AML-193 (cell line): ENCODE measurements at regions not wholly inside any gene's neighbourhood (a gene's known extent, or its start where the extent isn't known, plus 50 kb on each side); places are given as distances from the start of the nearest gene placed in this dataset.

Experiments used
- DNase-seq, 2 experiments: peaks; one replicate each; lab custom pipeline; 2025; lab: John Stamatoyannopoulos, UW

DNA sequence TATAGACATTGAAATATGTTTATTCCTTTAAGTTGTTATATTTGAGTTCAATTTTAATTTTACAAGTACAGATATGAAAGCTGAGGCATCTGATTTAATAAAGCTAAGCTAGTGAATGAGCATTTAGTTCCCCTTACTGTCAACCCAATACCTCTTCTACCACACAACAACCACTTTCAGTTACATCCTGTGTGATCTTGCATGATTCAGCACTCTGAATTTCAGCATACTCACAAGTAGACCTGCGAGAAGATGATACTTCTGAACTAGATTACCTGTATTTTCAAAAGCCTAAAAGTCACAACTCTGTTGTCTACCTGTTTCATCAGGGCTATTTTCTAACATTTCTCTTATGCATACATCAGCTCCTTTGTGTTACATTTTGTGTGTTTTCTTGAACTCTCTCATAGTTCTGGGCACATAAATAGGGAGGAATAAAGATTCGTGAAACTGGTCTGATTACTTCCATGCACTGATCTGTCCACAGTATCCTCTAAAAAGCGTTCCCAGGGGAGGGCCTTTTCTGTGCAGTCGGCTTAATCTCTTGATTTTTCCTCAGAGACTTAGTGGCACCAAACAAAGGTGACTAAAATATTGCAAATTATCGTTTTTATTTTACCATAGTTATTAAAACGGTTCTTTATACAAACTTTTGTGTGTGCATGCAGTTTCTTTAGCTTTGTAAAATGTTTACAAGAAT lies 2025.5 kb upstream of the NUDT12 start:
- DNase-seq, result no peak

DNA sequence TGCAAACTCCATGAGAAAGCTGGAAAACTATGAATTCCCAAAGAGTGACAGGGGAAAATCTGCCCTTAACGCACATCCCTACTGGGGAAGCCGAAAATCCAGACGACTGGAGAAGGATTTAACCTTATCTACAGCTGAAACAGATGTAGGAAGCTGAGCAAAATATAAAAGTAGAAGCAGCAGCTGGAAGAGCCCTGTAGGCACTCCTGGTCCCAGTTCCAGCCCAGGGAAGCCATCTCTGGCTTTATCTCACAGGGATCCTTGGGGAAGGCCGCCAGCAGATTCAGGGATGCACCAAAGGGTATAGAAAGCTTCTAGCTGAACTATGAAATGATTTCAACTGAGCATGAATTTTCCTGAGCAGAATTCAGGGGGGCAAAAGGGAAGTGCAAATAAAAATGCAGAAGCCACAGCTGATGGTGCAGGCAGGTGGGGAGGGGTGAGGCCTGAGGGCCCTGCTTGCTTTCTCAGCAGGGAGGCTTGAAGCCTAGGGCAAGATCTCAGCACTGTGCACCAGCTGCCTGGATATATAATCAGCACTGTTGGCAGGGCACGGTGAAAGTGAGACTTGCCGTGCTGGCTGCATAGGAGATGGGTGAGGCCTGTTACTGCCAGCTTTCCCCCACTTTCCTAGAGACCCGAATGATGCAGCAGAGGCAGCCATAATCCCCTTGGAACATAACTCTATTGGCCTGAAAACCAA lies 2019.5 kb upstream of the NUDT12 start:
- DNase-seq, result no peak

DNA sequence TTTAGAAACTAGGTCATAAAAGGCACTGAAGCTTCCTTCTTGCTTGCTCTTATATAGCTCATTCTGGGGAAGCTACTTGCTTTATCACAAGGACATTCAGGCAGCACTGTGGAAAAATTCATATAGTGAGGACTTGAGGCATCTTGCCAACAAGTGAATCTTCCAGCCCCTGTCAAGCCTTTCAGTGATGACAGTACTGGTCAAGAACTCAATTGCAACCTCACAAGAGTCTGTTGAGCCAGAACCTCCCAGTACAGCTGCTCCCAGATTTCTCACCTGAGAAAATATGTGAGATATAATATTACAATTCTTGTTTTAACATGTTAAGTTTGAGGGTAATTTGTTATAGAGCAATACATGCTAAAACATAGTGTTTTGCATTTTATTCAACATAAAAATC lies 2011.0 kb upstream of the NUDT12 start:
- DNase-seq, result no peak

- no peak for DNase-seq
These were observed 2002.9 kb upstream of the NUDT12 start for GRCh38 chr5:105565531-105565930.

DNA sequence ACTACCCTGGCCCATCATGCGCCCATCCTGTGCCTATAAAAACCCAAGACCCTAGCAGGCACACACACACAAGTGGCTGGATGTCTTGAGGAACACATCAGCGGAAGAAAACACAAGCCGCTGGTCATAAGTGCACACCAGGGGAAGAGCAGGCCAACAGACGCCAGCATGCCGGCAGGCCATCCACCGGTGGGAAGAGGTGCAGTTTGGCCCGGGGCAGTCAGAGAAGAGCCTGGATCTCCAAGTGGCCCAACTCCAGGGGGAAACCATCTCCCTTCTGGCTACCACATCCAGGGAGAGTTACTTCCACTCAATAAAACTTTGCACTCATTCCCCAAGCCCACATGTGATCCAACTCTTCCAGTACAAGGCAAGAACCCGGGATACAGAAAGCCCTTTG lies 2001.3 kb upstream of the NUDT12 start:
- no peak for DNase-seq

GRCh38 chr5:105554568-105555169 lies 1992.1 kb upstream of the NUDT12 start:
- no peak for DNase-seq

DNA sequence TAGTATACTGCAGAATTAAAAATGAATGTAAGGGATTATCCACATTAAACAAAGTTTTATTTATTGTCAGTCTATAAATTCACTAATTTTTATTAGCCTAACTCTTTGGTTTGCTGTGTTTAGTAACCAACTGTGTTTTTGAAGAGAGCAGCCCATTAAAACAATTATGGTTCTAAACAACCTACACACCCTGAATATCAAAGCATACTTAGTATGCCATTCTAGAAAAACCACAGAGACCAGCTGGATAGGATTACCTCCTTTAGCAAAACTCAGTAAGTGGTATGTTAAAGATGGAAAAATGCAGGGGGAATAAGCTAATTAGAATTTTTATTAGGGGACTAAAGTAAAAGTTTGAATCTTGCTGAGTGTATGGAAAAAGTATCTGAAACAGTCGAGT lies 1981.7 kb upstream of the NUDT12 start:
- DNase-seq, result no peak

DNA sequence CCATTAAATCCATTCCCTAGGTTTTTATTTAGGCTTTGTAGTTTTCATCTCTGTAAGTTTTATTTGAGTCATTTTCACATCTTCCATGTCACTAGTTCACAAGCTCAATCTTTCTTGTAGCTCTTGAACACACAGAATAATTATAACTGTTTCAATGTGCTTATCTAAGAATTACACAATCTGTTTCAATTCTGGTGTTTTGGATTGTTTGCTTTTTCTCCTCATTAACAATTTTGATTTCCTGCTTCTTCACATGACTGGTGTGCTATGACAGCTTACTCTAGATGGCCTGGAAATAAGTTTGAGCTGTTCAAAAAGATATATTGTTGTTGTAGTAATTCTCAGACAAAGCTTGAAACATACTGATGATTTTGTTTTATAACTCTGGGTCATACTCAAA lies 1974.1 kb upstream of the NUDT12 start:
- no peak for DNase-seq

DNA sequence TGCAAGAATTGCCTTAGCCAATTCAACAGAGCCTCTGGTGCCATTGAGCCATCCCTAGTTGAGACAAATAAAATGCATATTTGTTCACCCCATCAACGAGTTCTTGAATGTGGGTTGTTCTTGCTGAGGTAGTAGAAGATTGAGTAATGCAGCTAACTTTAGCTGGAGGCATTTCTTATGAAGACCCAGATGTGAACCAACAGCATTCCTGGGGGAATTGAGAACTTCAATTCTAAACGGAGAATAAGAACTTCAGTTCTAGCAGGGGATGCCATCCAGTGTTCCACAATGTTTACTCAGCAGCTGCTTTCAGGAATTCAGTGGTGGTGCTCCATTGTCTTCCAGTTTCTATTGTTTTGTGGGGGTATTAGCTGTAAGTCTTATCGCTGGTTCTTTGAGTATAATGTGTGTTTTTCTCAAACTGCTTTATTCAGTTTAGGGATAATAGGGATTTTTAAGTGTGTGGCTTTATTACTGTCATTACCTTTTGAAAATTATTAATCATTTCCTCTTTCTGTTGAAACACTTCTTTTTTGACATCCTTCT lies 1968.2 kb upstream of the NUDT12 start:
- no peak for DNase-seq

- DNase-seq, result no peak
These were observed 1967.3 kb upstream of the NUDT12 start for GRCh38 chr5:105529851-105530250.

- no peak for DNase-seq
These were observed 1945.9 kb upstream of the NUDT12 start for GRCh38 chr5:105508519-105508918.

DNA sequence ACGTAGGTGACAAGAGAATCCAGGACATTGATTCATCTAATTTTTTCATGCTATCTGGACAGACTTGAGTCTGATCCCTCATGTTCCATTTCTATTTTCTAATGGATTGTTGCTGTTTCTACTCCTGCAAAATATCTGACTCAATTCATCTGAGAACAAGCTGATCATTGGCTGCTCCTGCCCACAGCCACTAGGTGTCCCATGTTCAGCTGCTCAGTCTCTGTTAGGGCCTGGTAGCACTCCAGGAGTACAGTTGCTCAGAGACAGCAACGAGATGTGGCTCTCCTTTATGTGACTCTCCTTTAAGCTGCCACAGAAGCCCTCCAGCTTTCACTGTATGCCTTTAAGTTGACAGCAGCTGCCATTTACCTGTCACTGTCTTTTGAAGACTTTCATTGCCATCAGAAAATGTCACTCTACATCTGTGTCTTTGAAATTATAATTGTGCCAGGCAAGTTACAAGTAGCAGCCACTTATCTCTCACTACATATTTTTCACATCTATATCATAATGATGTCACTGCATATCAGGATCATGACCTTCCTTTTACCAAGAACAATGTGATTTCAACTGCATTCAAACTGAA lies 1944.2 kb upstream of the NUDT12 start:
- peak; percentile 2 to 10 for DNase-seq

DNA sequence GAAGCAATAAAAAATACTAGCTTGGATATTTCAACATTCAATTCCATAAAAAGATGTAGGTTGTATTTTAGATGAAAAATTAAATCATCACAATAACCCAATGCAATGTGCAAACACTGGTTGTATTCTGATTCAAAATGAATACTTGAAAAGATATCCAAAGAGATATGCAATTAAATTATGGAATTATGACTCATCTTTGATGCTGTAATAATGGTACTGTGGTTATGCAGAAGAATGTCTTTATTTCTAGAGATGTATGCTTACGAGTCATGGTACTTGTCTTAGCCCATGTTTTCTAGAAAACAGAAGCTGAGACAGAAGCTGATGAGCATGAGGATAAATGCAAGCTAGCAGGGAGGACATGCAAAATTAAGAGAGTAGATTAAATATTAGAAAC lies 1941.4 kb upstream of the NUDT12 start:
- DNase-seq, result no peak

- no peak for DNase-seq
These were observed 1938.7 kb upstream of the NUDT12 start for GRCh38 chr5:105501315-105501714.

DNA sequence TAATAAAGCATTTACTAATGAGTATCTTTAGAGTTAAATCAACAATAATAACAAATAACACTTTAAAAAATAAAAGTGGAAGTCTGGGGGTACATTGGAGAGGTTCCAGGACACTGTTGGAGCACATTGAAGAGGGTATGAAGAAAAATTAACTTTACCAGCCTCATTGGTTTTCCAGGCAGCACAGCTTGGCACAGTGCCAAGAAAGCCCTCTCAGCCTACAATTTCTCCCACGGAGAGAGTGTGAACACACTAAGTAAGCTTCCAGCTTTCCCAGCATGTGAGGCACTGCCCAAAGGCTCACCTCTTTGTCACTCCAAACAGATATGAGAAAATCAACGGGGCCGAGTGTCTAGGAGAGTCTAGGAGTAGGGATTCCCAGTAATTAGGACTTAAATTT lies 1912.8 kb upstream of the NUDT12 start:
- no peak for DNase-seq

DNA sequence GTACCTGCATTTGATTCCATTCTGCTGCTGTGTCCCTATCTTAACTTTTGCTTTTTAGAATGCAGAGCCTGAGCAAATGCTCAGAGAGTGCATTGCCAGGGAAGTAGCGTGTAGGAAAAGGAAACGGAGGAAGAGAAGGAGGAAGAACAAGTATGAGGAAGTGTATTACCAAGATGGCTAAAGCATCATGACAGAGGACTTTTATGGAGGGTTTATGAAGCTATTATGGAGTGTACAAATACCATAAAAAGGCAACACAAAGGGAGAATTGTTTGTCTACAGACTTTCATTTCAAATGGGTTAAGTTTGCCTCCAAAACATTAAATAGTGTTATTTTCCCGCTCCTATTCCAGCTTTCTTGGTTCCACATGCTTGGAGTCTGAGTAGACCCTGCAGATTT lies 1899.8 kb upstream of the NUDT12 start:
- DNase-seq, result no peak

GRCh38 chr5:105460721-105461120 lies 1898.1 kb upstream of the NUDT12 start:
- no peak for DNase-seq

DNA sequence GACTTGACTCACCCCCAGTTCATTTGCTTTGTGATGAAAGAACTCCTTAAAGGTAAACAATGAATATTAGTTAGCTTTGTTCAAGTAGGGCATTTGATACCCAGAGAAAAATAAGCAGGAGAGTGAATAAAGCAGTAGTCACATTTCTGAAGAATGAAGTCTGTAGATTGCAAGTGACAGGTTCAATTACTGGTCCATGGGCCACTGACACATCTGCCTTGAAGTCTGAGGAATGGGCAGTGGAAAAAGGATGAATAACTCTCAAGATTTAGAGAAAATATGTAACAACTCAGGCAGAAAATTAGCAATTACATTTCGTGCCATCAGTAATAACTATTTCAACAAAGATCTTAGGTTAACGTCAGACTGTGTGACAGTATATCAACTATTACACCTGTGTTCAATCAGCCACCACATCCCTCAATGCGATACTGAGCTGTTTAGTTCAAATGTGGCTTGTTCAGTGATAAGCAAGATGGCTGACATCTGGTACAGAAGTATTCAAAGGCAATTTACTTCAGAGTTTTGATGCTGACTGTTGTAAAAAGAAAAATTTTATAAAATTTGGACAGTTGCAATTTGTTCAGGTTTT lies 1890.7 kb upstream of the NUDT12 start:
- DNase-seq, result no peak

DNA sequence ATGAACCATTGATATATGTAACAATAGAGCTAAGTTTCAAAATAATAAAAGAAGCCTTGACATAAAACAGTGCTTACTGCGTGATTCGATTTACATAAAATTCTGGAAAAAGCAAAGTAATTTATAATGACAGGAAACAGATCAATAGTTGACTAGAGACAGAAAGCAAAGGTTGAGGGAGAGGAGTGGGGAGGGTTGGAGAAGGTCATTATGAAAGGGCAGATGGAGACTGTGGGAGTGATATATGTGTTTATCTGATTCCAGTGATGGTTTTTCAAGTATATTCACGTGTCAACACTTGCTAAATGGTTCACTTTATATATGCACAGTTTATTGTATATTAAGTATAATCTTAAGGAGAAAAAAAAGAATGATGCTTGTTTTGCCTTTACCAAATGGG lies 1885.7 kb upstream of the NUDT12 start:
- DNase-seq, result no peak

DNA sequence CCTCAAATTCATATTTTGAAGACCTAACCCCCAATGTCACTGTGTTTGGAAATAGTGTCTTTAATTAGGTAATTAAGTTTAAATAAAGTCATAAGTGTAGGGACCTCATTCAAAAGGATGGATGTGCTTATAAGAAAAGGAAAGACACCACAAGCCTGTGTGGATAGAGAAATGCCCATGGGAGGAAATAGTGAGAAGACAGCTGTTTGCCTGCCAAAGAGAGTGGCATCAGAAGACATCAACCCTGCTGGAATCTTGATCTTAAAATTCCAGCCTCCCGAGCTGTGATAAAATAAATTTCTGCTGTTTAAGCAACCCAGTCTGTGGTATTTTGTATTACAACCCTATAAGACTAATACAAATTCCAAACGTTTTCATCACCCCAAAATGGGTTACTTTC lies 1867.9 kb upstream of the NUDT12 start:
- DNase-seq, result no peak

DNA sequence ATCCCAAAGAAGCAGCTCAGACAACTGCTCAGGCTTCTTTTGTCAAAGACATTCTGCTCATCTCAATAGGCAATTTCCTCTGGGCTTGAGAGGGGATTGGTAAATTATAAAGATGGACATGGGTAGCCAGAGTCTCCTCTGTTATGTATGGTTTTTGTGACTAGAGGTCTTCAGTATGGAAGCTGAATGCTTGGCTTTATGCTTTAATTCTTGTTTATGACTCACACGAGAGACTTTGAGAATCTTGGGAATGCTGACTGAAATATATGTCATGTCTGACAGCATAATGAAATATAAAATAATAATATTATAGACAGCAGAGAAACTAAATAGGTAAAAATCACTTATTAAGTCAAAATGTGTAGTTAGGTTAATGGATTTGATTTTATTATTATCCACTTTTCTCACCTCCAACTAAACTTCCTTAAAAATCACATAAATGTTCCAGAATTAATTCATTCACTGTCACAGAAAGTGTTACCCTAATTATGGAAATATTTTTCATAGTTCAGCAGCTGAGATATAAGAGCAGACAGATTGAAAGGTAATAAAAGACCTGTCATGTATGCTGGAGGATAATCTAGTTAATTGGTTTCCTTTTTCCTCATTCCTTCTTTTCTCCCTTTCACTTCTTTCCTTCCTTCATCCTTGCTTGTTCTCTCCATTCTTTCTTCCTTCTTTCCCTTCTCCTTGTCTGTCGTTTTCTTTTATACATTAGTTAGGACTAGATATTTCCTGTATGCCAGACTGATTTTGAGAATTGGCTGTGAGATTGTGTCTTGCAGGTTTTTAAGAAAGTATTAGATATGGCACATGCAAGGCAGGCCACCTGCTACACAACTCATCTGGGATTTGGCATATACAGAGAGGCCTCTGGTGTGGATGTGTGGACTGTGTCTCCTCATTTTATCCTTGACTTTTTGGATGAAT lies 1866.1 kb upstream of the NUDT12 start:
- DNase-seq, result no peak
